Activated T-cell treated with anti-CD3 and anti-CD28 coated beads, Interleukin-2, amount 50 U/mL, for 1 hour (primary cell): ENCODE measurements at regions not wholly inside any gene's neighbourhood (a gene's known extent, or its start where the extent isn't known, plus 50 kb on each side); places are given as distances from the start of the nearest gene placed in this dataset.

ENCODE experiments used
- DNase-seq: peaks from one replicate; pipeline ENCODE4 v3.0.0-alpha.2; 2020

GRCh38 chr13:44058067-44058466, 178.4 kb downstream of the LACC1 start:
- no peak for DNase-seq

GRCh38 chr13:44058624-44059215, 179.0 kb downstream of the LACC1 start:
- no peak for DNase-seq

DNA sequence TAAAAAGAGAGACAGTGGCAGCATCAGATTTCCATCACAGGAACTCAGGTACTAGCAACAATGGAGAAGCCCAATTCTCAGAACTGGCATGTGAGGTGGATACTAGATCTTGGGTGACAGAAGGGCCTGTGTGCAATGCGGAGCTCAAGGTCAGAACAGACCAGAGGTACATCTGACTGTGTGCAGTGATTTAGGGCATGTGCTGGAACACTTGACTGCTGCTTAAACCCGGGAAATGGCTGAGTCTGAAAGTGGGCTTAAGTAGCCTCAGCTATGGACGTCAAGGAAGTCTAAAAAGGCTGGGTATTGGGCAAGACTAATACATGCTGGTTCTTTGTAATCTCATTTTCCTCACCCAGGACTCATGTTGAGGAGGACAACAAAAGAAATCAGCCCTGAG, 182.2 kb downstream of the LACC1 start:
- DNase-seq = no peak

DNA sequence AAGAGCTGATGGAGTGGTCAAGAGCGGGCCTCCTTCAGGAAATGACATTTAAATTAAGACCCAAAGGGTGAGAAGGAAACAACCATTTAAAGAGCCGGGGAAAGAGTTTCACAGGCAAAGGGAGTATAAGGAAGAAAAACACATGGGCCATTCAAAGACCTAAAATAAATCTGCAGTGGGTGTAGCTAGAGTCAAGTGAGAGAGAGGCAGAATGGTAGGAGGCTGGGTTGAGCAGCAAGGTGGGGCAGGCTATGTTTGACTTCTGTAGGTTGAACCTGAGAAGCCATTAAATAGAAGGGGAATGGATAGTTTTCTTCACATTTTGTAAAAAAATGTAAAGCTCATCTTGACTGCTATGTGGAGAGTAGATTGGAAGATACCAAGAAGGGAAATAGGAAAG, 183.8 kb downstream of the LACC1 start:
- DNase-seq = no peak

DNA sequence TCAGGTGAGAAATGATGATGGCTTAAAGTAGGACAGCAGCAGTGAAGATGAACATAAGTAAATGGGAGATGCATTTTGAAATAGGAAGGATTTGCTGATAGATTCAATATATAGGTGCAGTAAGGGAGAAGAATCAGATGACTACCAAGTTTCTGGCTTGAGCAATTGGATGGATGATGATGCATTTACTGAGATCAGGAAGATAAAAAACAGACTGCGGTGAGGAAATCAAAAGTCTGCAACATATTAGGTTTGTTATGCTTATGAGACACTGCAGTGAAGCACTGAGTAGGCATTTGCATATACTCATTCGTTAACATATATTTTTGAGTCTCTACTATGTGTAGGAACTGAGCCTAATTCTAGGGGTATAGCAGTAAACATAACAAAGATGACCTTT, 184.2 kb downstream of the LACC1 start:
- no peak for DNase-seq

DNA sequence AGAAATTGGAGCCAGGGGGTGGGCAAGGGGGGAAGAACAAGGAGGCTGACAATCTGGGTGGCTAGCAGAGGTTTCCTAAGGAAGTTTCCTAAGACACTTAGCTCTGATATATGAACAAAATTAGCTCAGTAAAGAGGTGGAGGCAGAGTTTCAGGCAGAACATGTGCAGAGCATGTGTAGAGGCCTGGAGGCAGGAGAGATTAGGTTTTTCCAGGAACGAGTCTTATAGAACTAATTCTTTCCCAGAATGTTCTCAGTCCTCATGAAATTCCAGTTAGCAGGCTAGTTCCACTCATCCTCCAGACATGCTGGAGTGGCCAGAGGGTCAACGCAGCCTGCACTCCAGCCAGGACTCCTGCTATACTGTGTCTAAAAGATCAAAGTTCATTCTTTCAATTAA, 184.7 kb downstream of the LACC1 start:
- DNase-seq = no peak

DNA sequence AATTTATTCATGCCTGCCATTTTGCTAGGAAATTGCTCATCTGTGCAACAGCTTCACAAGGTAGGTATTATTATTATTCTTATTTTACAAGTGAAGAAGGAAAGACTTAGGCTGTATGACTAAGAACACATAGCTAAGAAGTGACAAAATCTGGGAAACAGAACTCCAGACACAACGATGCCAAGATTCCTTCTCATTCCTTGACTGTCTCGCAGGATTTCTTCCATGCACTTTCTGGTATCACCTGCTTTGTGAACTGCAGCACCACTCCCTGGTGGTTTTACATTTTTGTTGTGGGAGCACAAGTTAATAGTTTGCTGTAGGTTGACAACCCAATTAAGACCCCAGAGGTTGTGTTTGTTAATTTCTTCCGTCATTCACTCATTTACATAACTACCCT, 188.5 kb downstream of the LACC1 start:
- DNase-seq = no peak

DNA sequence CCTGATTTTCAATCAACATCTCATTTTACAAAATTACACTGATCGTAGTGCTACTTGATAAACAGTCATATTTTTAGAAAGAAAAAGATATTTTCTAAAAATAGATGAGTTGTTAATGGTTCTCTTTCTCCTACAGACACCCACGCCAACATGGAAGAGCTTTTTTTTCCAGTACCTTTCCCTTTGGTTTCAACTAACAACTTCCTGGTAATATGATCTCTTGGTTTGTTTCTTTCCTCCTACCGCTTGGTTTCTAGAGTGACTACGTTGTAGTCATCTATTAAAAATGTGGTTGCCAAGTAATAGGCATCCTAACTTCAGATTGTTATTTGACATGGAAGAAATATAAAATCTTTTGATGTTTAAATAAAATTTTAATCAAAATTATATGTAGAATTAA, 189.0 kb downstream of the LACC1 start:
- no peak for DNase-seq

- no peak for DNase-seq
Measured at GRCh38 chr13:44072536-44072935, 192.8 kb downstream of the LACC1 start.

DNA sequence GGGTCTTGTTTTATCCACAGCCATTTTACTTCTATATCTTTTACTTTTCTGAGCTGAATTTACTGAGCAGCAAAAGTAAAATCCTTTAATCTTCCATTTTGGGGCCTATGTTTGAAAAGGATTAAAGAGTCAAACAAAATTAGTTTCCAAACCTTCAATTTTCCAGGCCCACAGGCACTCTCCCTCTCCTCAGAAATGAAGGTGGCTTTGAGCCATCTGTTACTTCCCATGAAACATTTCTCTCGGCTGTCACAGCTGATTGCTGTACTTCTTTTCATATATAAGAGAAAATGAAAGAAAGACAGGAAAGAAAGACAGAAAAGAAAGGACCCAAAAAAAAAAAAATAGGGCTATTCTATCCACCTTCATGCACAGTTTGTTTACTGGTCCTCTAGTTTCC, 194.9 kb downstream of the LACC1 start:
- no peak for DNase-seq

- no peak for DNase-seq
Measured at GRCh38 chr13:44075113-44075512, 195.4 kb downstream of the LACC1 start.

DNA sequence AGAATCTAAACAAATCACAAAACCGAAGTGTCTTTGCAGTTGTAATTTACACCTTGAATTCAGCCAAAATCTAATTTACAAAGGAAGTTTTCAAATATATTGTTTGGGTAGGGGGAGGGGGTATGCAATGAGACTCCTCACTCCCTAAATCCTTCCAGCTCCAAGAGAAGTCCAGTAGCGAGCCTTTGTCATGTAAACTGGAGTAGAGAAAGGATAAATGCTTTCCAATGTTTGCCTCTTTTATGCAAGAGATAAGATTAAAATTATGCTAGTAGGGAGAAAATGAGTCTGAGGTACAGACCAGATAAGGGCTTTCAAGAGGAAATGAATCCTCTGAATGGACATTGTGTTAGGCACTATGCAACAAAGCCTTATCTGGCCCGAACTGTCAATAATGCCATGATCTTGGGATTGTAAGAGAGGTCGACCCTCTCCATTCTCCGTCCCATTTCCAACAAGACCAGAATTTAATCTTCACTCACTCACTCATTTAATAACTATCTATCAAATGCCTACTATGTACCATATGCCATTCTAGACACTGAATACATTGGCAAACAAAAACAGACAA, 199.2 kb downstream of the LACC1 start:
- DNase-seq = no peak

GRCh38 chr13:44079413-44080205, 199.9 kb downstream of the LACC1 start:
- DNase-seq = no peak

- DNase-seq = no peak
Measured at GRCh38 chr13:44084146-44084545, 204.4 kb downstream of the LACC1 start.

- no peak for DNase-seq
Measured at GRCh38 chr13:44086389-44086788, 206.7 kb downstream of the LACC1 start.

GRCh38 chr13:44088411-44088810, 208.7 kb downstream of the LACC1 start:
- no peak for DNase-seq

GRCh38 chr13:44088991-44089413, 209.3 kb downstream of the LACC1 start:
- no peak for DNase-seq

DNA sequence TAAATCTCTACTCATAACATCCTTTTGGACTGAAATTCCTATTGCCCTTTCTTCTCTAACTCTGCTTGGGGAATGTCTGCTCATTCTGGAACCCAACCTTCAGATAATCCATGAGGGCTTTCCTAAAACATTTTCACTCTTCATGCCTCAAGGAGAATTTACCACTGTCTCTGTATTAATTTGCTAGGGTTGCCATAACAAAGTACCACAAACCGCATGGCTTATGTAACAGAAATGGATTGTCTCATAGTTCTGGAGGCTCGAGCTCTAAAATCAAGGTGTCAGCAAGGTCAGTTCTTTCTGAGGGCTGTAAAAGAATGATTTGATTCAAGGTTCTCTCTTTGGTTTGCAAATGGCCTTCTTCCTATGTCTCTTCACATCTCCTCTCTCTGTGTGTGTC, 209.7 kb downstream of the LACC1 start:
- no peak for DNase-seq

GRCh38 chr13:44092078-44092970, 212.6 kb downstream of the LACC1 start:
- no peak for DNase-seq

- no peak for DNase-seq
Measured at GRCh38 chr13:44093607-44094564, 214.2 kb downstream of the LACC1 start.

DNA sequence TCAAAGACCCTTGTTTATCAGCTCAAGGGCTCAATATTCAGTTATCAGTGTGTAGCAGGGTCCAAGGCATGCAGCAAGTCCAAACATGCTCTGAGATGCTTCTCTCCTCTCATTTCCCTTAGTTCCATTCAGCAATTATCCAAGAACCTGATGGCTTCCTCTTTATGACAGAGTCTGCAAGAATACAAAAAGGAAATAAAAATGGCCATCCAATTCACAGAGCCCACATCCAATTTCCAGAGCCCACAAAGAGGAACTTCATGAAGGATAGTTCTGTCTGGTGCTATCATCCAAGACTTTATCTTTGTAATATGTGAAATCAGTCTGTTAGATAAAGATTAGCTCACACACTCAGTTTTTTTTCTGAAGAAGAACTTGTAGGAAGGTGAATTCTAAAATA, 217.2 kb downstream of the LACC1 start:
- no peak for DNase-seq

- DNase-seq = no peak
Measured at GRCh38 chr13:44098559-44098958, 218.9 kb downstream of the LACC1 start.
